ENCODE measurements at regions not wholly inside any gene's neighbourhood (a gene's known extent, or its start where the extent isn't known, plus 50 kb on each side); places are given as distances from the start of the nearest gene placed in this dataset.

DNA sequence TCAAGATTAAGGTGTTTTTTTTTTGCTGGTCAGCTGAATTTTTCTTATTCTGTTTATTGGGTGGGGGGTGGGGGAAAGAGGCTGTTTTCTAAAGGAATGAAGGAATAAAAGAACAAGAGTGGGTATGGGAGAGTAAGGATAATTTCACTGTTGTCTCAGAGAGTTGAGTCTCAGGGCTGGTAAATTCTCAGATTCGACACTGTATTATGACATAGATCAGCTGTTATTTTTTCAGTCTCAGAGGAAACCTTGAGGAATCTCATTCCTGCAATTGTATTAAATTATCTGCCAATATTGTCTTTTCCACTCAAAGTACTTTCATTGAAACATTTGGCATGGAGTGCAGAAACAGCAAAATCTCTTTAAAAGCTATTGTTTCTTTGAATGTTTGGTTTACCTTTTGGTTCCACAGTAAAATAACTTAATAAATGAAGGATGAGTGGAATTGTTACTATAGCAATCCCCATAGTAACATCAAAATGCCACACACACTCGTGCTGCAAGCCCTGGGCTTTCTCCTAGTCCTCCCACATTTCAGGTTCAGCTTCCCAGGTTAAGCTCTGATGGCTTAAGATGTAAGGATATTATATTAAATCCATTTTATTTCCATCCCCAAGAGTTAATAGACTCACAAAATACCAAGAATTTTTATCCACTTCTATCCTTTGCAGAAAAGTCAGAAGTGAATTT is 478.7 kb upstream of the TCF4 start:
- H3K4me1 Mint-ChIP-seq (ENCODE audit: low read depth), result peaks cover 25% of the 10 kb centered on the region
- H3K36me3 Mint-ChIP-seq (ENCODE audit: low read depth), result peaks cover 3% of the 10 kb centered on the region
- TF ChIP-seq, protein P1, sequence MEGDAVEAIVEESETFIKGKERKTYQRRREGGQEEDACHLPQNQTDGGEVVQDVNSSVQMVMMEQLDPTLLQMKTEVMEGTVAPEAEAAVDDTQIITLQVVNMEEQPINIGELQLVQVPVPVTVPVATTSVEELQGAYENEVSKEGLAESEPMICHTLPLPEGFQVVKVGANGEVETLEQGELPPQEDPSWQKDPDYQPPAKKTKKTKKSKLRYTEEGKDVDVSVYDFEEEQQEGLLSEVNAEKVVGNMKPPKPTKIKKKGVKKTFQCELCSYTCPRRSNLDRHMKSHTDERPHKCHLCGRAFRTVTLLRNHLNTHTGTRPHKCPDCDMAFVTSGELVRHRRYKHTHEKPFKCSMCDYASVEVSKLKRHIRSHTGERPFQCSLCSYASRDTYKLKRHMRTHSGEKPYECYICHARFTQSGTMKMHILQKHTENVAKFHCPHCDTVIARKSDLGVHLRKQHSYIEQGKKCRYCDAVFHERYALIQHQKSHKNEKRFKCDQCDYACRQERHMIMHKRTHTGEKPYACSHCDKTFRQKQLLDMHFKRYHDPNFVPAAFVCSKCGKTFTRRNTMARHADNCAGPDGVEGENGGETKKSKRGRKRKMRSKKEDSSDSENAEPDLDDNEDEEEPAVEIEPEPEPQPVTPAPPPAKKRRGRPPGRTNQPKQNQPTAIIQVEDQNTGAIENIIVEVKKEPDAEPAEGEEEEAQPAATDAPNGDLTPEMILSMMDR (IDR thresholded peaks at IDR 0.05), result no peak
- no peak overlapping the region for H3K27ac Mint-ChIP-seq (ENCODE audit: unreplicated experiment)
- no peak overlapping the region for H3K4me3 Mint-ChIP-seq (ENCODE audit: unreplicated experiment)
- no peak for DNase-seq (ENCODE audit: low spot score)
- no peaks in the 10 kb centered on the region for H3K27me3 Mint-ChIP-seq (ENCODE audit: low read depth)
- peaks cover 9% of the 10 kb centered on the region for H3K9me3 Mint-ChIP-seq (ENCODE audit: low read depth)

DNA sequence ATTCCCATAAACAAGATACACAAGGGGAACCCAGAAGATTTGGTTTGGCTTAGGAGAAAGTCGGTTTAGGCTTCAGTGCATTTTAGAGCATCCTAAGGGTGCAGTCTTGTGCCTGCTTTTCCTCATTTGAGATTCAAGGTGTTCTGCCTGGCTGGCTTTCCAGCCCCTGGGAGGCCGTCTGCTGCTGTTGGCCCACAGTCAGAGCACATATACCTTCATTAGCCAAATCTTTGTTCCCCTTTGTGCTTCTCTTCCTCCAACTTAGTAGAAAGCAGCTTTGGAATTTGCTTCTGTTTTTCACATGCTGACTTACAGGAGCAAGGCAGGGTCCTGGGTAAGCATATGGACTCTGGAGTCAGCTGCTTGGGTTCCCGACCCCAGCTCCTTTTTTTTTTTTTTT is 477.1 kb upstream of the TCF4 start:
- H3K27ac Mint-ChIP-seq (ENCODE audit: unreplicated experiment), result no peak overlapping the region
- no peaks in the 10 kb centered on the region for H3K27me3 Mint-ChIP-seq (ENCODE audit: low read depth)
- DNase-seq (ENCODE audit: low spot score), result no peak
- no peaks in the 10 kb centered on the region for H3K36me3 Mint-ChIP-seq (ENCODE audit: low read depth)
- no peak overlapping the region for H3K4me3 Mint-ChIP-seq (ENCODE audit: unreplicated experiment)
- TF ChIP-seq, protein P1 (IDR thresholded peaks at IDR 0.05), result no peak
- H3K4me1 Mint-ChIP-seq (ENCODE audit: low read depth), result peaks cover 25% of the 10 kb centered on the region
- peaks cover 3% of the 10 kb centered on the region for H3K9me3 Mint-ChIP-seq (ENCODE audit: low read depth)

DNA sequence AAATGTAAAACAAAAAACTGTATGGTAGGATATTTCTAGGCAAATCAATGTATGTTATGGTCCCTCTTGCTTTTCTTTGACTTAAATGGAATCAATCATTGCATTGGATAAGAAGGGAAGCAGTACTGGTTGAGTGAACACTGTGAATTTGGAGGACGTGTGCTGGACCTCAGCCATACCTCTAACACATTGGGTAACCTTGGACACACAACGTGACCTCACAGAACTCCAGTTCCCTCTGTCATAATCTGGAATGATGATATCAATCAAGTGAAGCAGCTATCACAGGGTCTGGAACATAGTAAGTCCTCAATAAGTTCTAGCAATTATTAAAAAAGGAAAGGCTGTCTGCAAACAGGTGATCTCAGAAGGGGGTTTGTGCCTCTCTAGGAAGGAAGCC is 474.9 kb upstream of the TCF4 start:
- DNase-seq (ENCODE audit: low spot score), result no peak
- H3K4me1 Mint-ChIP-seq (ENCODE audit: low read depth), result peaks cover 17% of the 10 kb centered on the region
- no peaks in the 10 kb centered on the region for H3K27me3 Mint-ChIP-seq (ENCODE audit: low read depth)
- no peaks in the 10 kb centered on the region for H3K36me3 Mint-ChIP-seq (ENCODE audit: low read depth)
- TF ChIP-seq, protein P1 (IDR thresholded peaks at IDR 0.05), result no peak
- H3K4me3 Mint-ChIP-seq (ENCODE audit: unreplicated experiment), result no peak overlapping the region
- no peak overlapping the region for H3K27ac Mint-ChIP-seq (ENCODE audit: unreplicated experiment)
- H3K9me3 Mint-ChIP-seq (ENCODE audit: low read depth), result peaks cover 3% of the 10 kb centered on the region

DNA sequence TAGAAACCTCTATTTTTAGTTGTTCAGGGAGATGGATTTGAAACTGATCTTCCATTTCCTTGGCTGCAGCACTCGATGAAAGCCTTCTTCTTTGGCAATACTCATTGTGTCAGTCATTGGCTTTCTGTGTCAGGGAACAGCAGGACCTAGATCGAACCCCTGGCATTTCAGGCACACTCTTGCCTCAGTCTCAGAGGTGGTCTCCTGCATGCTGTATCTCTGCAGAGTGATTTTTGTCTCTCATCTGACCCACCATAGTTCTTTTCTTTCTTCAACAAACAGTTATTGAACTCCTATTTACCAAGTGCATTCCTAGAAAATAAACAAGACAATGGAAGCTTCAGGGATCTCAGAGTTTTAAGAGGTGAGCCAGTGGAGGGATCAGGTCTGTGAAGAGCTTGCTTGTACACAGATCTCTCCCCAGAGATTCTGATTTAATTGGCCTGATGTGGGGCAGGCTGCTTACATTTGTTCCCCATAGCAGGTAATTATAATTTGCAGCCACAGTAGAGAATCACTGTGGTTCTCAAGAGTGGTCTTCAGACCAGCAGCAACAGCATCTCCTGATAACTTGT is 473.1 kb upstream of the TCF4 start:
- Mint-ChIP-seq H3K27me3 (ENCODE audit: low read depth) (no peaks in the 10 kb centered on the region), H3K4me3 (ENCODE audit: unreplicated experiment) (no peak overlapping the region), H3K27ac (ENCODE audit: unreplicated experiment) (no peak overlapping the region)

DNA sequence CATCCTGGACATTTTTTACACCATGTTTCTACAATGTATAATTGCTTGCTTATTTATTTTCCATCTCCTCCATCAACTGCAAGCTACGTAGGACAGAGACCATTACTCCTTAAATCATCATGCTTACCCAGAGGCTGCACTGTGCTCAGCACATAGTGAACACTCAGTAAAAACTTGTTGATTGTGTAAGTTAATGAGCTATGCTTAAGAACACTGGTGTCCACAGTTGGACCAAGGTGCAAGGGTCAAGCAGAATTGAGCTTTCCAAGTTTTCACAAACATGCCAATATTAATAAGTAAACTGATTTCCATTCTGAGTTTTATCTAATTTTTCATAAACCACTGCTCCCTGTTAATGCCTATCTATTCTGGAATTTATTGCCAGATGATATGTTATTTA is 464.2 kb upstream of the TCF4 start:
- H3K4me3 Mint-ChIP-seq (ENCODE audit: unreplicated experiment), result no peak overlapping the region
- no peak for DNase-seq (ENCODE audit: low spot score)
- H3K9me3 Mint-ChIP-seq (ENCODE audit: low read depth), result peaks cover 32% of the 10 kb centered on the region
- no peak overlapping the region for H3K27ac Mint-ChIP-seq (ENCODE audit: unreplicated experiment)
- no peaks in the 10 kb centered on the region for H3K4me1 Mint-ChIP-seq (ENCODE audit: low read depth)
- peaks cover 8% of the 10 kb centered on the region for H3K36me3 Mint-ChIP-seq (ENCODE audit: low read depth)
- no peaks in the 10 kb centered on the region for H3K27me3 Mint-ChIP-seq (ENCODE audit: low read depth)
- TF ChIP-seq, protein P1 (IDR thresholded peaks at IDR 0.05), result no peak

More for the DNA sequence above, 473.1 kb upstream of the TCF4 start:
- DNase-seq (ENCODE audit: low spot score), result no peak
- Mint-ChIP-seq H3K36me3 (ENCODE audit: low read depth) (no peaks in the 10 kb centered on the region), H3K9me3 (ENCODE audit: low read depth) (peaks cover 3% of the 10 kb centered on the region), H3K4me1 (ENCODE audit: low read depth) (no peaks in the 10 kb centered on the region)
- TF ChIP-seq, protein P1 (IDR thresholded peaks at IDR 0.05), result no peak
